HCEC 1CT (cell line): ENCODE measurements at regions not wholly inside any gene's neighbourhood (a gene's known extent, or its start where the extent isn't known, plus 50 kb on each side); places are given as distances from the start of the nearest gene placed in this dataset.

Source experiments
- DNase-seq: peaks from one replicate; pipeline ENCODE4 v3.0.0-alpha.2; 2017

DNA sequence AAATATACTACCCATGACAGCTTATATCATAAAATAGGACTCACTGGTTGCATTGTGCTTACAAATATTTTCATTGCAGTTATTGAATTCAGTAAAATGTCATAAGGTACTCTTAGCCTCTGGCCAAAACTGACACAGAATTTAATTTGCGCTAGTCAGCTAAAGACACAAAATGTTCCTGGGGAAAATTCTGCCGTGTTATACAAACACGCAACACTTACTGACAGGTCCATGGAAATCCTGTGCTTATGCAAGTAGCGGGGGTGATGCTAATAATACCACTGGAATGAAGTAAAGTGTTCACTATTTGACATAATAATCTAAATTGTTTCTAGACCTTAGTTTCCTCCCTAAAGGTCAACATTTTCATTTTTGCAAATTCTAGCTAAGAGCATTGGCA is 354.4 kb upstream of the RSPO3 start:
- no peak for DNase-seq

DNA sequence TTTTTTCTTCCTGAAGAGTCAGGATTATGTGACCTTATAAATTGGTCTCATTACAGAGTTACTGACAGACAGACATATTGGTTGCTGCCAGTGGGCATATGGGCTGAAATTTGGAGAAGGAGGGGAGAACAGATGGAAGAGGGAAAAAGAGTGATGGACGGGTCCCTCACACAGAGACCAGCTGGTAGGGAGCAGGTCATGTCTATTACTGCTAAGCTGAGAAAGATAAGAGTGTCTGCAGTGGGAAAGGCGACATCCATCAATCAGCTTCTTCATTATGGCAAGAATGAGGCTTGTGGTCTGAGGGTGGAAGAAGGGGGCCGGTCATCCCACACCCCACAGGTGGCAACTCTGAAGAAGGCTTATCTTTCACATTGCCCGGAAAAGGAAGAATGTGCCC is 353.8 kb upstream of the RSPO3 start:
- no peak for DNase-seq

DNA sequence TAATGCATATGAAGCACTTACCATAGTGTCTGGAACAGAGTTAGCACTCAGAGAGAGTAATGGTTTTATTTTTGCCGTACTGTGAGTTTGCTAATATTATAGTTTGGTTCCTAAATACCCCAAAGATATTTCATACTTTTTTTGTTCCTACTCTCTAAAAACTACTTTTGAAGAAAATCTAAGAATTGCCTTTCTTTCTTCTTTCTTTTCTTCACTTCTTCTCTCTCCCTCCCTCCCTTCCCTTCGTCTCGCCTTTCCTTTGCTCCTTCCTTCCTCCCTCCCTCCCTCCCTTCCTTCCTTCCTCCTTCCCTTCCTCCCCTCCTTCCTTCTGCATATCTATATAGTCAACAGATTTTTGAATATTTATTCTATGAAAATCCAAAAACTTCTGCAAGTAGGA is 351.7 kb upstream of the RSPO3 start:
- no peak for DNase-seq

DNA sequence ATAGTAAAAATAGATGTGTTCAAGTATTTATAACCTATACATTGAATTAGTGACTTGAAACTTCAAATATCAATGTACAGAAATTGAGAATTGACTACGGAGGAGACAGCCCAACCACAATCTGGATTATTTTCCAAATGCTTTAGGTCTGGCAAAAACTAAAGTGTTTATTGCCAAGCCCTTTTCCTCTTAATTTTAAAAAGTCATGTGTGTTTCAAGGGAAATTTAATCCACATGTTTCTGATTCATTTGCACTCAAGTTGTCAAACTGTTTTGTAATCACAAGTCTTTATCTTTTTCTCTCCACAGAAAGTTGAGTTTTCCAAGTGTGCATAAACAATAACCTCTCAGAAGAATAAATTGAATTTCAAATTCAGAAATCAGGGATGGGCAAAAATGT is 350.8 kb upstream of the RSPO3 start:
- no peak for DNase-seq

DNA sequence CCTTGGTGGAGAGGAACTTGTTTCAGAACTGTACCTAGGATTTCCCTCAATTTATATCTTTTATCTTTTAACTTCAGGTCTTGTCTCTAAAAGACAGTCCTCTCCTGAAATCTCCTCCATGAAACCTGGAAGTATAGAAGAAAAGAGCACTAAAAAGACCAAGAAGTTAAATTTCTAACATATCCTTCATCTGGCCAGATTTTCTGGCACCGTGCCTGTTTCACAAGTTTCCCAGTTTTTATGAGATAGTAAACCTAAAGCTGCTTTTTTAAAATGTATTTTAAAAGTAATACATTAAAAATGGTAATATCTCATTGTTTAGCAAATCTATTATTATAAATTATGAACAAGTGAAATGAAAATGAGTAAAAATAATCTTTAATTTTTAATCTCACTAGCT is 348.3 kb upstream of the RSPO3 start:
- no peak for DNase-seq

DNA sequence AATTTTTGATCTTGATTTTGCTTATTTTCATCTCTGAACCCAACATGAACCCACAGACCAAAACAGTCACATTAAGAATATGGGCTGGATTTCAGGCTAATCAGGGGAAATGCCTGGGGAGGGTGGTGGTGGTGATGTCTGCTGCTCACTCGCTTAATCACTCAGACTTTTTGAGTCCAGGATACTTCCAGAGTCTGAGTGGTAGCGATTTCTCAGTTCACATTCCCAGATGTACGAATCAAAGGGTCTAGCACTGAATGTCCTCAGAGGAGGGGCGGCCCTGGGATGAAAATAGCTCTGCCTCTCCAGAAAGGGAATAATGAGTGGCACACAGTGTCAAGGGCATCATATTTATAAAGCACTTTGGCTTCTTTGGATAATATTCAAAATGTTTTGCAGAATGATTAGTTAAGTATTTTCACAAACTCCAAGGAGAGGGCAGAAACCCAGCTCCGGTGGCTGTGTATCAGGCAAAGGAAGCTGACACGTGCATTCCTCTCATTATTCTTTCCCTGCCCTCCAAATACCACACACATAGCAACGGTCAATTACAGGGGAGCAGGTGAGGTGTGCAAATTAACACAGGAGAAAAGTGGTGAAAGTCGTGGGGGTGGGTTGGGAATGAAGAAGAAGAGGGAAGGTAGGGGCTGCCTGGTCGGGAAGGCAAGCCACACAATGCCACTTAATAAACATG is 345.2 kb upstream of the RSPO3 start:
- DNase-seq: no peak

DNA sequence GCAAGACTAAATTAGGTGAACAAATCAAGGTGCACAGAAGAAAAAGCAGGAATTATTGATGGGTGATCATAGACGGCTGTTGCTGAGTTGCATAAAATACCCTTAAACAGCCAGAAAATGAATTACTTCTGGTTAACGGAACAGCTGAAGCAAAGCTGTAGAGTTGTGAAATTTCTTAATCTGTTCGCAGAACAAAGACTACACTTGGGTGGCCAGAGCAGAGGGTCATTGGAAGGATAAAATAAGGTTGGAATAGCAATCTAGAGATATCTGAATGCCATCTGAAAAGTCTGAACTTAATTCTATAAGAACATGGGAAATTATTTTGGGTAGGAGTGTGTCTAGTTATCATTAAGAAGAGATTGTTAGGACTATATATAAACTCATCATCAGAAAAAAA is 339.1 kb upstream of the RSPO3 start:
- no peak for DNase-seq

DNA sequence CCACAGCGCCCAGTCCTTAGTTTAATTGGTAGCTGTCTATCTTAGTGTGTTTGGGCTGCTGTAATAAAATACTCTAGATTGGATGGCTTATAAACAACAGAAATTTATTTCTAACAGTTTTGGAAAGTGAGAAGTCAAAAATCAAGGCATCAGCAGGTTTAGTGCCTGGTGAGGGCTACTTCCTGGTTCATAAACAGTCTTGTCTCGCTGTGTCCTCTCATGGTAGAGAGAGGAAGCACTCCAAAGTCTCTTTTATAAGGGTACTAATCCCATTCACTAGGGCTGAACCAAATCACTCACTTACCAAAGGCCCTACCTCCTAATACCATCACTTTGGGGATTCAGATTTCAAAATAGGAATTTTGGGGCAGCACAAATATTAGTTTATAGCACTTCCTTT is 336.9 kb upstream of the RSPO3 start:
- no peak for DNase-seq

DNA sequence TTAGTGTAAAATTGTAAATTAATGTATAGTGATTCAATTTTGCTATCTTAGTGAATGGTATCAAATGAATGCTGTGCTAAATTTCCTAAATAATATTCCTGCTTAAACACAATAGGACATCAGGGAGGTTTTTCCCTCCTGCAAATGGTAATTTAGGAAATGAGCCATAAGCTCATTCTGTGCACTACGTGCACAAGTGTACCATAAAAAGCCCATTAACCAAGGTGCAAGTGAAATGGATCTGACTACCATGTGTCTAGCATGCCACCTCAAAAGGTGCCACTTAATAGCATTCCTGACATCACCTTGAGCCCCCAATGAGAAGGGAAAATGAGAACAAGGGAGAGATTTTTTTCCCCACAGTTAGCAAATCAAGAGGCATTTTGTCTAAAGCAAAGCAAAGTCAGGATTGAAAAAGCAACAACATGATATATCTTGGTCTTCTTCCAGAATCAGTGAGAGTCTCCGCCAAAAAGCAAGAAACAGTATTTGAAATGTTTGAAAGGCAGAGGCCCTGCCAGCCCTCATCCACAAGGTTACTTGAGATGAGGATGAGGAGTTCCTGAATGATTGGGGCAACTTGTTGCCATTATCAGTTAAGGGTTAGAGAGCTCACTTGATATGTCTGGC is 334.2 kb upstream of the RSPO3 start:
- DNase-seq: no peak

DNA sequence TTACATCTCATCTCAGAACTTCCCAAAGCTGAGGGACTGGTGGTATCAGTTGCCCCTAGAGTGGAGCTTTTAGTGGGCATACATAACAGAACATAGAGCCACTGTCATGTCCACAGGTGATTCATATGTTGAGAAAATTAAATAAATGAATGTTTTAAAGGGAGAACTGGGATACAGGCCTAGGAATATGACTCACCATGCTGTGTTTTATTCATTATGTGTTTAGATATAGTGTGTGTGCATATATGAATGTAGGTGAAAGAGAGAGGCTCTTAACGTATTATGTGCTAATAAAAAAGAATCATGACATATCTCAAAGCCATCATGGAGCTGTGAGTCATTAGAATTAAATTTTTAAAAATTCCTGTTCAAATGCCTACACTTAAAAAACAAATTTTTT is 332.2 kb upstream of the RSPO3 start:
- peak; percentile 65 for DNase-seq

DNA sequence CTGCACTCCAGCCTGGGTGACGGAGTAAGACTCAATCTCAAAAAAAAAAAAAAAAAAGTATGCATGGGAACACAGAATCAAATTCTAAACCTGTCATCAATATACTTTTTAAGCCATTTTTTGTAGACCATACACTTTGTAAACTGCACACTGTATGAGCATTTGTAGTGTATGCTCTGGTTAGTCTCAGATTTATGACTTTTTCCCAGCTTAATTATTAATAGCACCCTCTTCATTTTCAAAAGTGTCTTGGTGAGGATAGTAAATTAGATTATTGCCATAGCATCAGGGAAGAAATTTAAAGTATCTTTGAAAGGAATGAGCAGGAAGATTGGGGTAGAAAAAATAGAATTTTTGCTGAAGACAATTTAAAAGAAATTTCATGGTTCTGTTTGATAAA is 330.8 kb upstream of the RSPO3 start:
- DNase-seq: no peak

DNA sequence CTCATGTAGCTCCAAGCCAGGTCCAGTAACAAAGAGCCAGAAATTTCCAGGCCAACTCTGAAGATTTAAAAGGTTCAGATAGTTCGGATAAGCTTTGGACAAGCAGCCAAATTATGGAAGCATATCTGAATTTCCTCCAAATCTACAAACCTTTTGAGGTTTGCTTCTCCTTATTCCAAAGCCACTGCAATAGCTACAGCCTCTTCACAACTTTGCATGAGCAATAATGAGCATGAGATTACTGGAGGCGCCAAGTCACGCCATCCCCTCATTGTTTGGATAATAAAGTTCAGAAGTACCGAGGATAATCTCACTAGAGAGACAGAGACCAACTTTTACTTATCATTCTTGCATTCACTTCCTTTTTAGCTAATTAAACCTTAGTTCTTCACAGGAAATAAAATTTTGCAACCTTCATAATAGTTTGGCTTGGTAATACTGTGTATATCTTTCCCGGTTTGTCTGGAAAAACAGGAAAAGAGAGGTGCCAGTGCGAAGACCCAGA is 329.6 kb upstream of the RSPO3 start:
- DNase-seq: no peak

DNA sequence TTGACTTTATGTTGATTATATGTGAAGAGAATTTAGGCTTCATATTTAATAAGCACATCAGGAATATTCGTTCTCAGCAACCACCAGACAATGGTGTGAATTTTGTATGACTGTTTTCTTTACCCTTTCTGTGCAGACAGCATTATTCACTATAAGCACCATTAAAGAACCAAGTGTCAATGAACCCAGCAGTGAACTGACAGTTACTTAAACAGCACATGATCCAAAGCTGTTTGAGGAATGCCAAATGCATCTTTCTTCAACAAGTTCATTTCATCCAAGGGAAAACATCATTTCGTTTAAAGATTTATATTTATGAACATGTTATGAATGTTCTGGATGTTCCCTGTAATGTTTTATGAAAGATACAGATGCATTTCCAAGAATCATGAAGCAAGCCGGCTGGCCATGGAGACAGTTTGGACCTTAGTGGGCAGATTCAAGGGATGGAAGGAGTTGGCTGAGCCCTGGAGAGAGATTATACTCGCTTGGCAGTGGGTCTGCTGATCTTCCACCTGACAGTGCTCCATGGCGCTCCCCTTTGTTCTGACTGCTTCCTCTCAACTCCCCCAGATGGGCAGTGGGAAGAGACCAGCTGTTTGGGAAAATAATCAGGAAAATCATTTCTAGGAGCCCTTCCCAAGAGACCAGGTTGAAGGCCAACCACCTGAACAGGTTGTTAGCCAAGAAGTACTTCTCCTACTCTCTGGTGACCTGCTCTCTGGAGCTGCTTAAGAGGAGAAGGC is 326.0 kb upstream of the RSPO3 start:
- no peak for DNase-seq

DNA sequence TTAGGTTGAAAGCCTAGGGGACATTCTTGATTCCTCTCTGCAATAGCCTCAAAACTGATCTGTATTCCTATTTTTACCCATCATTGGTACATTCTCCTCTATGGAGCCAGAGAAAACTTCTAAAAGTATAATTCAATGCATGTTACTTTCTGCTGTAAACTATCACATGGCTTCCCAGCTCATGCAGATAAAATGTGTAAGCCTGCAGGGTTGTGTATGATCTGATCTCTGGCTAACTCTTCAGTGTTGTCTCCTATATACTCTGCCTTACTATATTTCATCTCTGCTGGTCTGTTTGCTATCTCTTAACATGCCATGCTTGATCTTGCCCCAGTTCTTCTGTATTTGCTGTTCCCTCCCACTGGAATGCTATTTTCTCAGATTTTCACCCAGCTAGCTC is 323.3 kb upstream of the RSPO3 start:
- DNase-seq: no peak

DNA sequence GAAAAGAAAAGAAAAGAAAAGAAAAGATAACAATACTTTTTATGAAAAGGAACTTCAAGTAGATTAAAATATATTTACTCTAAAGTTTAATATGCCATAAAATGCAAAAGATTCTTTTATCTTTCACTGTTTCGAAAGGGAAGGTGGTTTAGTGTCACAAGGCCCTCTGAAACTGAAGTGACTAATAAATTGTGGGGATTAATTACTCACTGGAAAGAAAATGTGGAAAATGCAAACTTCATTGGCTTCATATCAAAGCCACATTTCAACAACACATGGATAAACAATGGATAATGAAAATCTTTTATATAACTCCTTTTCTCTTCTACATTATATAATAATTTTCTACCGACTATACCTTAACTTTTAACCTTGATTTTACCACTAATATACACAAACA is 320.5 kb upstream of the RSPO3 start:
- peak; percentile 68 for DNase-seq

DNA sequence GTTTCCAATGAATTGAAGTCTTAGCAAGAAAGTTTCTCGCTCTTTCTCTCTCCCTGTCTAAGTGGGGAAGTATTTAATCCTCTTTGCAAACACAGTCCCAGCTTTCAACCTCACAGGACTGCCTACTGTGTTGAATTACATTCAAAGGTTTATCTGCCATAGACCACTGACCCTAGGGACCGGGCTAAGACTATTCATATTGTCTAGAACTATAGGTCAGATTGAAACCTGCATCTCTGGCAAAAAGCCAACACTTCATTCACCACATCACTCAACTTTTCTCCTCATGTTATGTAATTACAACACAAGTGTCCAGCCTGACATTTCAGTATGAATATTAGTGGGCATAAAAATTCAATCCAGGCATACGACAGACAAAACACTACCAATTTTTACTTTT is 314.7 kb upstream of the RSPO3 start:
- no peak for DNase-seq

DNA sequence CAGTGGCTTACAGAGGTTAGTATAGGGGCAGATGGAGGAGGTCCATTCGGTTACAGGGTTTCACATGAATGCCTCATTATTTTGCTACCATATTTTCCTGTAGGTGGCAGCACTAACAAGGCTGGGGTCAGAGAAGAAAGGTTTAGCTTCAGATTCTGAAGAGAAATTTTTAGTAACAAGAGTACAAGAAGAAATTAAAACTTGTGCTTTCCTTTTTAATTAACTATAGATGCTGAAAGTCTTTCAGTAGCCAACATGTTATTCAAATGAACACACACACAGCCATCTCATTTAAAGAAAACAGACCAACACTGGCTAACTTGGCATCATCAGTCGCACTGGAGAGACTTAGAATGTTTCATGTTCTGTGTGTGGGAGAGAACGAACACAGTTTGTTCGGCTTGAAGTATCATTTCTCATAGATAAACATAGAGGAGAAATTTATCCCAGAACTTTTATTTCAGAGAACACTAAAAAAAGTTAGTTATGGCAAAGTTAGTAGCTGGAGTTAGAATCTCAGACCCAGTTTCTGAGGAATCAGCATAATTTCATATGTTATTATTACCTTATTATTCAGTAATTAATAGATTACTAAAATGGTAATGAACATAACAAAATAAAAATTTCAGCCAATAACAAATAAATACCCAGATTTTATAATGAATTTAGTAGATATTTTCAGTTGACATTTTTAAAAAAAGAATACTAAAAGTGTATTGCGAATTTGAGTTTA is 314.0 kb upstream of the RSPO3 start:
- DNase-seq: peak; percentile 46

DNA sequence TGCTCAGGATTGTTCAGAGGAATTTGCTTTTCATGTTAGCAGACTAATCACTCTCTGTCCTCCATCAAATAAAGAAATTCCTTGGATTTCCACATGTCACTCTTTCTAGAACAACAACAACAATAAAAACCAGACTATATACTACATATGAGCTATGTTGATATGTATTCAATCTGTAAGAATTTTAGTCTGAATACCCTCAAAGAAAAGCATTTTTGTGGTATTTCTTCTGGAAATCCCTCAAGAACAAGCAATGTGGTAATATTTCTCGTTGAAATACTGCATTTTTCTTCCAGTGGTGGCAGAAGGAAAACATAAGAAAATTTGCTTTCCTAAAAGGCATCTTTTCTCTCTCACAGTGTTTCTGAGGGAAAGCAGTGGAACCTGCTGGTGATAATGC is 312.6 kb upstream of the RSPO3 start:
- no peak for DNase-seq

DNA sequence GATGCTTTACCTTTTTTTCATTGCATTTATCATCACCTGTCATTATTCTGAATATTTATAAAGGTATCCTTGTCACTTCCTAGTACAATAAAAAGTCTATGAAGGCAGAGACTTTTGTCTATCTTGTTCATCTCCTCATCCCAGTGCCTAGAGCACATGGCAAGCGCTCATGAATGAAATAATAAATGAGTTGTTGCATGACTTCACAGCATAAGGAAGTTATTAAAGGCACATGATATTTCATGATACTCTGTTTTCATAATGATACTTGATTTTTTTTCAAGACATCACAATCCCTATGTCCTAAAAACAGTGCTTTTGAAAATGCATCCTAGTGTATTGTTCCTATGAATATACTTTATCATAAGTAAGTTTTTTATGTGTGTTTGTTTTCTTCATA is 310.6 kb upstream of the RSPO3 start:
- no peak for DNase-seq

DNA sequence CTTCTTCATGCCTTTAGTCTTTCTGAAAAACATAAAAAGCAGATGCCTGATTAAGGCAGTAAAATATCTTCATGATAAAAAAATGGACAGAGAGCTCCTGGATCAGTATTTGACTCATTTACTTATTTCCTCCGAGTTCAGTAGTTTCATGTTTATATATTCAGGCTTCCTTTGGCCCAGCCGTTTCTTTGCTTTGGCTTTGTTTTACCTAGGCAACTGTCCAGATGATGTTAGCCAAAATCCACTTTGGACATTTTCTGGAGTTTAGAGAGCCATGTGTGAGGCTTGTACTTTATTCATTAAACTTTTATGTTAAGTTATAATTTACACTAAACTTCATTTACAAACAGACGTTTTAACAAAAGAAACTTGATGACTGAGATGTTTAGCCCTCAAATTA is 307.1 kb upstream of the RSPO3 start:
- DNase-seq: peak; percentile 51

DNA sequence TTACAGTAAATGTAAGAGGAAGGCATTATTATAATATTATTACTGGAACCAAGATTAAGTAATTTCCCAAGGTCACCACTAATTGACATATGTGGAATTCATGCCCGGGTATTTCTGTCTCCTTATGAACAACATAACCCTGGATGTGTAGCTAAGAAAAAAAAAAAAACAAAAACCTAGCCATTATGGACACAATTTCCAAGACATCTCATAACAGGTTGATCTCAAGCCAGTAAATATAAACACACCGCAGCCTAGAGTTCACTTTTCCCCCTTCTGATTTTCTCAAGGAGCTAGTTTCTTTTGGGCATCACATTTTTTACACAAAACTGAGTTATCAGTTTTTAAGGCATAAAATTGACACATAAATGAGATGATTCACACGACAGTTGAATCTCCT is 306.5 kb upstream of the RSPO3 start:
- DNase-seq: no peak

DNA sequence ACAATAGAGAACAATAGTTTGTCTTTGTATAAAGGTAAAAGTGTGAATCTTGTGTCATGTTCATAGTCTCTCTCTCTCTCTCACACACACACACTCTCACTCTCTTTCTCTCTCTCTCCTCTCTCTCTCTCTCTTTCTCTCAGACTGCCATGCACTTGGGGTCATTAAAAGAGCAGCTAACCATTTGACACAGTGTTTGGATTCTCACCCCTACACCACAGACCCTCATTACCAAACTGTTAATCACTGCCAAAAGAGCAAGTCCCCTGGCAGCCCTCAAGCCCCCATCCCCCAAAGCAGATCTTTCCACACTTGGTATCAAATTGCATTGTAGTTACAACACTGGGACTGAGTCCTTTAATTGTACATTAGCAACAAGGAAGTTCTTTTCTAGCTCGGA is 305.8 kb upstream of the RSPO3 start:
- DNase-seq: peak; percentile 34

DNA sequence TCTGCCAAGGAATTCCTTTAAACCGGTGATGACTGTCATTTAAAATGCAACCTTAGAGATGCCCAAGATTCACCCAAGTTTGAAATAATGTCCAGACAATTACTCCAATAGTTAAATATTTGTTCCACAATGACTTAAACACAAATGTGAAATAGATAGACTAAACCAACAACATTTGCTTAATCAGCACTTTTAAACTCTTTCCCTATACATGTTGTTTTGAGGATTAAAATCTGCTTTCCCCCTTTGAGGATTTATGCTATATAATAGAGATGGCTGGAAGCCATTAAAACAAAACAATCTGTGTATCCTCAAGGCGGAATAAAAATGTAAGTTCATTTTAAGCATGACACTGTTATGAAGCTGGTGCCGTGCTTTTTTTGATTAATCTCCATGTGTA is 297.8 kb upstream of the RSPO3 start:
- DNase-seq: no peak

DNA sequence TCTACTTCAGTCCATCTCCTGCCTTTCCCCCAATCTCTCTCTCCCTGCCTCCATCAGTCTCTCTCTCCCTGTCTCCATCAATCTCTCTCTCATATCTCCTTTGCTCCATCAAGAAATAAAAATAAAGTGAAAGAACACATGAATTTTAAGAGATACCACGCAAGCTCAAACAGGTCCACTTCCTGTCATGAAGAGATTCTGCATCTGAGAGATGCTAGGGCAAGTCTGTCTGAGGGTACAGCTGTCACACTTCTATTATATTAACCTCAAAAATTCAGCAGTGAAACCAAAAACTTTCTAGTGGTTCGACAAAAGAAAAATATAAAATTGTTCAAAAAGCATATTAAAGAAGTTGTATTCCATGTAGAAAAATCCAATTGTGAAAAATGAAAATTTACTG is 296.8 kb upstream of the RSPO3 start:
- no peak for DNase-seq
